SKM-1 treated with dmso at 0.1 percent for 144 hours (cell line): ENCODE measurements at regions not wholly inside any gene's neighbourhood (a gene's known extent, or its start where the extent isn't known, plus 50 kb on each side); places are given as distances from the start of the nearest gene placed in this dataset.
A peak's percentile ranks its signal among the peaks of the same experiment; 100 is the strongest.
"Not testable (repeated sequence)": the region's sequence is repeated elsewhere in the genome, so short reads cannot be mapped to it uniquely, and the experiment has no call there.

Experiments used
- DNase-seq: peaks from one replicate; lab custom pipeline; 2025; ENCODE audit not compliant: unreplicated experiment; lab: John Stamatoyannopoulos, UW

GRCh38 chr1:193416226-193417024, 230.0 kb upstream of the B3GALT2 start:
- no peak for DNase-seq

DNA sequence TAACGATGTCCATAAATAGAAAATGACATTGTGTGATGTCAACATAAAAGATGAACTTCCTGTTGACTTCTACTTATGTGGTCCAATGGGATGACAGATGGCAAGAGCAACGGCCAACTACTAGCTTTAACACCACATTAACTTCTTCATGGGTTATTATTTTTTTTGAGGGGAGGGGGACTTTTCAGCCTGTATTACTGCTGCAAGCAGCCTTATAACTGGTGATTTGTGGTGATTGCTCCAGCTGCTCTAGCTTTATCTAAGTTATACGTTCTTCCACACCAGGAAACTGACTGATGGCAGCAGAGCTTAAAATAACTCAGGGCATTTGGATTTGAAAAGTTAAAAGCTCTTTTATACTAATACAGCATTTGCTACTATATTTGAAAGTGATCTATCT, 228.8 kb upstream of the B3GALT2 start:
- DNase-seq: no peak

DNA sequence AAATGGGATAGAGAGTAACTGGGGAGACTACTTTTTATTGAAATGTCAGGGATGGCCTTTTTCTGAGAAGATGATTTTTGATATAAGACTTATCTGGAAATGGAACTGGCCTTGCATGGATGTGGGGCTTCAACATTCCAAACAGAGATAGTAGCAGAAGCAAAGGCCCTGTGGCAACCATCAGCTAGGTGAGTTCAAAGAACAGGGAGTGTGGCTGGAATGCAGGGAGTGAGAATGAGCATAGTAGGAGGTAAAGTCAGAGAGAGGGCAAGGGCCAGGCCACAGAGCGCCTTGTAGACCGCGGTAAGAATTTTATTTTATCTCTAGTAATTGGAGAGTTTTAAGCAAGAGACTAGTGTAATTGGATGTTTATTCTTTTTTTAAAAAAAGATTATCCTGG, 227.0 kb upstream of the B3GALT2 start:
- DNase-seq: no peak

DNA sequence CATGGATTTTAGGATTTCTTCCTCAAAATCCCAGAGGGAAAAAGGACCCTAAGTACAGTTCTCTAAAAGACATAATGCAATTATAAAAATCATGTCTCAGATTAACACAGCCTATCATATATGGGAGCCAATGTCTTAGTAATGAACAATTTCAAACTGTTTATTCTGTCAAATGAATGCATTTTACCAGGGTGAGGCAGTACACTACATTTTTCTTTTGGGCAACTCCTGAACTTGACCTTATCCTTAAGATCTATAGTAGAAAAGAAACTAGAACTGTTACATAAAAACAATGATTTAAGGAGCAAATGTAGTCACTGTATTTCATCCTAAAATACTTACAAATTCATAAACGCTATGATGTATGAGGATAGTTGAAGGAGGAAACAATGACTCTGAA, 226.3 kb upstream of the B3GALT2 start:
- DNase-seq: no peak

GRCh38 chr1:193411714-193412113, 225.3 kb upstream of the B3GALT2 start:
- no peak for DNase-seq

GRCh38 chr1:193411215-193411614, 224.8 kb upstream of the B3GALT2 start:
- DNase-seq: no peak

GRCh38 chr1:193408782-193409293, 222.4 kb upstream of the B3GALT2 start:
- no peak for DNase-seq

DNA sequence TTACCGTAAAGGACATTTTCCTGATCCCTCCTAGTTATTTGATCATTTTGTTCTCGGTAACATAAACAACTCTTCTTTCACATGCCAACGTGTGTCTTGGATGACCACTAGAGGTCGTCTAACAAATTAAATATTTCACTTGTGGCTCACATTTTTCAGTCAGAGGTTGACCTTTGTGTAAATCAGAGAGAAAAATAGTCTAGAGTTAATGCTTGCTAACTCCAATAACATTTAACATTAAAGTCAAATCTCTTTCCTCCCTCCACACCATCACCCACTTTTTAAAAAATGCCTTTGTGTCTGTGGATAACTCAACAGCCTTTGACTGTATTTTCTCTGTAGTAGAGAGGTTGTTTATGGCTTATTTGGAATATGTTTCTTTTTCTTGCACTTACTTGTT, 220.5 kb upstream of the B3GALT2 start:
- peak; percentile 72 for DNase-seq

DNA sequence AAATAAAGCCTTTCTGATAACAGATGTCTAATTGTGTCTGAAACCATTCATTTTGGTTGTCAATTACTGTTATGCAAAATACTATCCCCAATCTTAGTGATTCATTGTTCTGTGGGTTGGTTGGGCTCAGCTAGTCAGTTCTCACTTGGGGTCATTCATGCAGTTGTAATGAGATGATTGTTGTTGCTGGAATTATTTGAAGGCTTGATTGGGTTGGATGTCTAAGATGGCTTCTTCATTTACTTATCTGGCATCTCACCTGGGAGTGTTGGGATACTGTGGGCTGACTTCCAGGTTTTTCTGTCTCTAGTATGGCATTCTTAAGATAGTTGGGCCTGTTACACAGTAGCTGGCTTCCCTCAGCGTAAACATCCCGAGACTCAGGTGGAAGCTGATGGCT, 217.8 kb upstream of the B3GALT2 start:
- DNase-seq: no peak

DNA sequence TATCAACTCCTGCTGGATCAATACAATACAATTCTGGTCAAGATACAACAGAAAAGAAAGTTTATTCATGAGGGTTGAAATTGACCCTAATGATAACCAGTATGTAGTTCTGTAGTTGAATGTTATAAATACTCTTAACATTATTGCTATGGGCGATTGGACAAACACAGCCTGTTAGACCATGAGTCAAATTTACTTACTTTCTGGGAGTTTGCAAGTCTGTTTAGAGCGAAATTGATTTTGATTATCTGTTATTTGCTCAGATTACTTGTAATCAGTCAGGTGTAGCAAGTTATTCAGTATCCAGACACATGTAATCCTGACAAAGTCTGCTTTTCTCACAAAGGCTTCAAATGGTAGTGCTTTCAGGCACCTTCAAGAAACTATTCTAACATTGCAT, 216.6 kb upstream of the B3GALT2 start:
- DNase-seq: no peak

GRCh38 chr1:193402037-193402436, 215.6 kb upstream of the B3GALT2 start:
- no peak for DNase-seq

- DNase-seq: no peak
These were observed 207.9 kb upstream of the B3GALT2 start for GRCh38 chr1:193394336-193394735.

GRCh38 chr1:193392686-193393085, 206.3 kb upstream of the B3GALT2 start:
- DNase-seq: no peak

DNA sequence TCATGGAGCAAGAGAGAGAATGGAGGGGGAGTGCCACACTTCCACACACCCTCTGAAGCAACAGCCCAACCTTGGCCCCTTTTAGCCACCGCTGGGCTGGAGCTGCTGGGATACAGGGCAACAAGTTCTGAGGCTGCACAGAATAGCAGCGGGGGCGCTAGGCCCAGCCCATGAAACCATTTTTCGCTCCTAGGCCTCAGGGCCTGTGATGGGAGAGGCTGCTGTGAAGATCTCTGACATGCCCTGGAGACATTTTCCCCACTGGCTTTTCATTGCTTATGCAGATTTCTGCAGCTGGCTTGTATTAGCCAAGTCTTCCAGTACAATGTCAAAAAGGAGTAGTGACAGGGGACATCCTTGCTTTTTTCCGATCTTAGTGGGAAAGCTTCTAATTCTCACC, 202.3 kb upstream of the B3GALT2 start:
- no peak for DNase-seq

DNA sequence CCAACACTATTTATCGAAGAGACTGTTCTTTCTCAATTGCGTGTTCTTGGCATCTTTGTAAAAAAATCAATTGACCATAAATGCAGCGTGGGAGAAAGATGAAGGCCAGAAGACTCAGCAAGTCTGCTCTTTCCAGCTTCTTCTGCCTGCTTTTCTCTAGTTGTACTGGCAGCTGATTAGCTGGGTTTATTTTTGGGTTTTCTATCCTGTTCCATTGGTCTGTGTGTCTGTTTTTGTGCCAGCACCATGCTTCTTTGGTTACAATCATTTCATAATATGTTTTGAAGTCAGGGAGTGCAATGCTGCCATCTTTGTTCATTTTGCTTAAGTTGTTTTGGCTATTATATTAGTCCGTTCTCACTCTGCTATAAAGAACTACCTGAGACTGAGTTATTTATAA, 201.8 kb upstream of the B3GALT2 start:
- no peak for DNase-seq

GRCh38 chr1:193387406-193387805, 201.0 kb upstream of the B3GALT2 start:
- no peak for DNase-seq

DNA sequence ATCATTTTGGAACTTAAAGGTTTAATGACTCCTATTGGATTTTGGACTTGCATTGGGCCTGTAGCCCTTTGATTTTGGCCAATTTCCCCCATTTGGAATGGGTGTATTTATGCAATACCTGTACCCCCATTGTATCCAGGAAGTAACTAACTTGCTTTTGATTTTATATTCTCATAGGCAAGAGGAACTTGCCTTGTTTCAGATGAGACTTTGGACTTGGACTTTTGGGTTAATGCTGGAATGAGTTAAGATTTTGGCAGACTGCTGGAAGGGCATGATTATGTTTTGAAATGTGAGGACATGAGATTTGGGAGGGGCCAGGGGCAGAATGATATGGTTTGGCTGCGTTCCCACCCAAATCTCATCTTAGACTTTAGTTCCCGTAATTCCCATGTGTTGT, 192.0 kb upstream of the B3GALT2 start:
- DNase-seq: not testable (repeated sequence)

- no peak for DNase-seq
These were observed 191.1 kb upstream of the B3GALT2 start for GRCh38 chr1:193377472-193377871.

GRCh38 chr1:193372553-193372952, 186.1 kb upstream of the B3GALT2 start:
- no peak for DNase-seq

GRCh38 chr1:193368302-193368701, 181.9 kb upstream of the B3GALT2 start:
- DNase-seq: no peak

DNA sequence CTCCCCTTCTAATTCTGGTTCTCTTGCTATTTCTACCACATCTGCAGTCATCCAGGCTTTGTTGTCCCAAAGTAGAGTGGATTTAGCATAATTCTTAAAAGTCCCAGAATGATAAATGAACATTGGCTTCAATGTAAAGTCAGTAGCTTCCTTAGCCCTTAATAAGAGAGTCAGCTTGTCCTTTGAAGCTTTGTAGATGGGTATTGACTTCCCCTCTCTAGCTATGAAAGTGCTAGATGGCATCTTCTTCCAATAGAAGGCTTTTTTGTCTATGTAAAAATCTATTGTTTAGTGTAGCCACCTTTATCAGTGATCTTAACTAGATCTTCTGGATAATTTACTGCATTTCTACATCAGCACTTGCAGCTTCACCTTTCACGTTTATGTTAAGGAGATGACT, 181.4 kb upstream of the B3GALT2 start:
- no peak for DNase-seq

GRCh38 chr1:193366764-193367507, 180.5 kb upstream of the B3GALT2 start:
- DNase-seq: no peak
